ENCODE measurements at regions not wholly inside any gene's neighbourhood (a gene's known extent, or its start where the extent isn't known, plus 50 kb on each side); places are given as distances from the start of the nearest gene placed in this dataset.

DNA sequence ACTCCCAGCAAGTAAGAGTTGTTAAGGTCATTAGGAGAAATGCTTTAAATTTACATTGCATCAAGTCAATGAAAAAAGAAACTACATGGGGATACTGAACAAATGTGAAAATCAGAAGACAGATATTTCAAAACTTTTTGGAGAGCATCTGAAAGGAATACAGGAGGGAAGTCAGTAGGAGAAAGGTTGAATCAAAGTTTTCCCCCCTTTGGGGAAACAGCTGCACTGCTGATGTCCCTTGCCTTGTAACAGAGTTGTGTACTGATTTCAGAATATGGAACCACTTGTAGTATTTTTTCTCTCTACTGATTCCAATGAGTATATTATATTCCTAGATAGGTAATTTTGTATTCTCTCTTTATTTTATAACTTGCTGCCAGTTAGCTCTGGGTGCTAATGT, 592.5 kb upstream of the ZEB2 start:
- no peak for DNase-seq (ENCODE audit: low read depth, low spot score)

DNA sequence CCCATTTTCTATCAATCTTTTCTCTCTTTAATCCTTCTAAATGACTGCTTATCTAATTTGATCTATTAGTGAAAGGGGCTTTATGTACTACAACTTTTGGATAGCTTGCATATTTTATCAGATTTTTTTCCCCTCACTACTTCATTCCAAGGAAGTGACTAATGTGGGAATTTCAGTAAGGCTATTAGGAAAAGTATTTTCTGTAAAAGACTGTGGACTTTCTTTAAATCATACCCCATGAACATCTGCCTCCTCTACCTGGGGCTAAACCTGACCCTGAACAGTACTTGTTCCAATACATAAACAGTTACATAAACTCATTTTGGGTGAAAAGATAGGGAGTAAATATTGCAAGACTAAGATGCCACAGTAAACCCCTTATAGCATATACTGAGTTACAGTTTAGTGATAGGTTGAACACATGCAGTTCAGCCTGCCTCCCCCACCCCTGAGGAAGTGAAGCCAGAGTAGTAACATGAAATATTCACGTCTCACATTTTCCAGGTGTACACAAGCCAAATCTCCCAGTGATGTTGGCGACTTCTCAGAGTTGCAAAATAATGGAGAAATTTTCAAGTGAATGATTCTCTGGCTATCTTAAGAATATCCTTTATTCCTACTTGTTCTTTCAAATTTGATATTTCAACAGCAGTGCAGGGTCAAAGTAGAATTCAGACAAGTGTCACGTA, 590.9 kb upstream of the ZEB2 start:
- no peak for DNase-seq (ENCODE audit: low read depth, low spot score)

DNA sequence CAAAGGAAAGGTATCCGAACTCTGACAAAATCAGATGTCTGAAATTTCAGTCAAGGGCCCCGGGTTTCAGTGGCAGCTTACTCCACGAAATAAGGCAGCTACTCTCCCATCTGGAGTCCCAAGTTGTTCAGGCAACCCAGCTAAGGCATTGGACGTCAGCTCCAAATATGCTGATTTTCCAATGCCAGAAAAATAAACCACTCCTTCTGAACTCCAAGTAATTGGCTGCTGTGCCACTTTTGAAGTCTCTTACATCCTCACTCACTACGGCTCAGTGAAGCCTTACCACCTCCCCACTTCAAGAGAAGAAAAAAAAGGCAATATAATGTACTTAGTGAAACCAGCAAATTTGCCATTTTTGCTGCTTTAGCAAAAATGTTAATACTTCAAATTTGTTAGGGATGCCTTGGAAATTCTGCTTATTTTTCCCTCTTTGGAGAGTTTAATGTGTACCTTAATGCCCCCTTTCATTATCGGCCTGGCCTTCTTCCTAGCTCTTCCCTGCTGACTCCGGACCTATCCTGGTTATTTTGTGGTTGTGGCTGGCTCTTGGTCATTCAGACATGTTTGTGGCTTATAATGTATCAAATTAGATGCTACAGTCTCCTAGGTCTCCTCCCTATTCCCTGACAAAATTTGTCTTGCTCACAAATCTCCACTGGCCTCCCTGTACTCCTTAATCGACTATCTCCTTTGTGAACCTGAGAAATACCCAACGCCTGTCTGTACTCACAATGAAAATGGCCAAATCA, 589.2 kb upstream of the ZEB2 start:
- DNase-seq (ENCODE audit: low read depth, low spot score), result no peak

DNA sequence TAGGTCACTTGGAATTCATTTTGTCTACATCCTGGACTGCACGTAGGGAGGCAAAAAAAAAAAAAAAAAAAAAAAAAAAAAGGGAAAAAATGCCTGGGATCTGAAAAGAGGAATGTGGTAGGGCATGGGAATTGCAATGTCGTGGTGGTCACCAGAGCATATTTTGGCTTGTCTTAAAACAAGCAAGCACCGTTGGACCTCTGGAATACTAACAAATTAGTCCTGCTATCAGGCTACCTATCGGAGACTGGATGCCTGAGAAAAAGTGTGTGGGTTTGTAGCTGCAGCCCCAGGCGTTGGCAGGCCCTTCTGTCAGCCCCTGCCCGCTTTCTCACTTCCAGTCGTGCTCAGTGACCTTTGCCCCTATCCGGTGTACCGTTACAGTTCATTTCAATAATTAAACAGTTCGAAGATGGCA, 588.5 kb upstream of the ZEB2 start:
- DNase-seq (ENCODE audit: low read depth, low spot score), result no peak

DNA sequence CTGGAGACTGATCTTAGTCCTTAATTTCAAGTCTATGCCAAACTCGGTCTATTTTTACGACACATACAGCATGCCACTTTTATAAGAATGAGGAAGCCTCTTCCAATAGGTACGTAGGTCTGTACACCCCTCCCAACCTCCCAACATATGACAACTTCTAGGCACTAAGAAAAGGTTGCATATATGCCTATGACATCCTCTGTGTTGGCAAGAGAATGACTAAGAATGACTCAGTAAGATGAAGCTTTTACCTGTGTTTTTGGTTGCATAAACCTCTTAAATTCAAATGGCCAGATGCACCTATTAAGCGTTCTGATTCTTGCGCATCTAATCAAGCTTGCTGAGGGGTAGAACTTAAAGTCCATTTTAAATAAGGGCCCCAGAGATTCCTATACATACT, 586.4 kb upstream of the ZEB2 start:
- DNase-seq (ENCODE audit: low read depth, low spot score), result no peak

DNA sequence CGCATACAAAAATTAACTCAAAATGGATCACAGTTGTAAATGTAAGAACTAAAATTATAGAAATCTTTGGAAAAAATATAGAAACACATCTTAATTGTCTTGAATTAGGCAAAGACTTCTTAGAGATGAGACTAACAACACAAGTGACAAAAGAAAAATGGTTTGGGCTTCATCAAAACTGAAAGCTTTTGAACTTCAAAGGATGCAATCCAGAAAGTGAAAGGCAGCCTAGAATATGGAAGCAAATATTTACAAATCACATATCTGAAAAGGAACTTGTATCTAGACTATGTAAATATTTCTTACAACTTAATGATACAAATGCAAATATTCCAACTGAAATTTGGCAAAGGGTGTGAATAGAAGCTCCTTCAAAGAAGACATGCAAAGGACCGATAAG, 582.8 kb upstream of the ZEB2 start:
- DNase-seq (ENCODE audit: low read depth, low spot score), result no peak

DNA sequence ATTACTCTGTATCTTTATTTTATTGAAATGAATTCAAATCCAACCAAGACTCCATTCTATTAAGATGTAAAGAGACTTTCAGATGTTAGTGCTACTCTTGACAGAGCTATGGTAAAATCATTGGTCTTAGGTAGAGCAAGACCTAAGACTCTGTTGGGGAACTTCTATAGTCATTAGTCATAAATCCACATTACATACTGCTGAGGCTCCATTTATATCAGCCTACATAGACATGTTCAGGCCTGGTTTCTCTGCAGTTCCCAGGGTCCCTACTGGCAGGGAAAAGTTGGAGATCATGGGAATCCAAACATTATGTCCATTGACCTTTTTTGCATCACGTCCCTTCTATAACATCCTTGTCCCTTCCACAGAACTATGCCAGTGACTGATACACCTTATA, 580.4 kb upstream of the ZEB2 start:
- DNase-seq (ENCODE audit: low read depth, low spot score), result no peak

DNA sequence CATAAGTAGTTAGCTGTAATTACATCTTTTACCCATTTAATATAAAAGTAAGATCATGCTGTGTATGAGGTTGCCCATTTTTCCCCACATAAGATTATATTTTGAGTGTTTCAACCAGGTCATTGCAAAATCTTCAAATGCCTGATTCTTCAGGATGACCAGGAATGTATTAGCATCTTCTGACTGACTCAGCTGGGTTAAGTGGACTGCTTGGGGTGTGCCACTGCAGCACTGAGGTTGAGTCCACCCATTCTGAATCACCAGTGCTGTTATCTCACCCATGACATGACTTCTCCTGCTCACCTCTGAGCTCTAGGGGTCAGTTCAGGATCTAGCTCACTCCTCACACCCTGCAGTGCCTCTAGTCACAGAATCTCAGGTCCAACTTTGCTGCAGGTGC, 576.7 kb upstream of the ZEB2 start:
- no peak for DNase-seq (ENCODE audit: low read depth, low spot score)

DNA sequence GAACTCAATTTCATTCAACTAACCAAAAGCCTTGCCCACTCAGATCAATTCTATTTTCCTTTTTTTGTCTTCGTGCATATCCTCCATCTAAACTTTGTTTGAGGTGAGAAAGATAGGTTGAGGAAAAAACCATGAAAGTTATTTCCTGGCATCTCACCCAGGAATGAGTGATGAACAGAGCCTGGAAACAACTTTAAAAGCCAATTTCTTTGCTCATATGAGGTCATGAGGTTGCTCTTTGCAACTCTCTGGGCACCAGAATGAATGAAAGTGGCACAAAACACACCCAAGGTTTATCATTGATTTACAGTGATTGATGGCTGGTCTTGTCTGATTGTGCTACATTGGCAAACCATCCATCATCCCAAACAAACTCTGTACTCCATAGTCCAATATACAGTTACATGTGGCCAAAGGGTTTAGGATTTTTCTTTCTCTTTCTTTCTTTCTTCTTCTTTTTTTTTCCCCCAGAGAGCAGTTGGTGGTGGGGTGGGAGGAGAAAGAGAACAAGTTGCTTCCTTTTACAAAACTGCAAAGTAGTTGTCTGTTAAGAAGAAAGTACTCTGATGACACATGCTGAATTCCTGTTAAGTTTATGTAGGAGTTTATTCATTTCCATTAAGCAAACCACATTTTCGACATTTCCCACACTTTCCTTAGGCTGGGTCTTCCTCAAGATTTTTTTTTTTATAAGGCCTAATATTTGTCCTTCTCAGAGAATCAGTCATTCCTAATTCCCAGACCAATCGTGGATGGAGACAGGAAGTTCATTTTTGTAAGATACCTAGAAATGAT, 575.9 kb upstream of the ZEB2 start:
- DNase-seq (ENCODE audit: low read depth, low spot score), result no peak

DNA sequence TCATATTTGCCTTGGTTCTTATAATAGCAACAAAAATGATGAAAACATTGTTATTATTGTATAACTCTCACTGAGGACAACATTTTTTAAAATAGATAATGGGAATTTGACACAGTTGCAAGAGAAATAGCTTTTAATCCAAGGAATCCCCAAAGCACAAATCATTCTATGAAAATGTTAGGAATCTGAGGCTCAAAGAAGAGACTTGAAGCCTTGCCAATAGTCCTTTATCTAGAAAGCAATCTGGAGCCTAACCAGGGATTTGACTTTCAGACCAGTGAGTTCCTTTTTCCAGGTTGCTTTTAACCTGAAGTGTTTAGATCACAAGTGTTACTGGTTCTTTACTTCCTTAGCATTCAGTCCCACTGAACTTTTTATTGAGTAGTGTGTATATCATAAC, 574.5 kb upstream of the ZEB2 start:
- DNase-seq (ENCODE audit: low read depth, low spot score), result no peak

DNA sequence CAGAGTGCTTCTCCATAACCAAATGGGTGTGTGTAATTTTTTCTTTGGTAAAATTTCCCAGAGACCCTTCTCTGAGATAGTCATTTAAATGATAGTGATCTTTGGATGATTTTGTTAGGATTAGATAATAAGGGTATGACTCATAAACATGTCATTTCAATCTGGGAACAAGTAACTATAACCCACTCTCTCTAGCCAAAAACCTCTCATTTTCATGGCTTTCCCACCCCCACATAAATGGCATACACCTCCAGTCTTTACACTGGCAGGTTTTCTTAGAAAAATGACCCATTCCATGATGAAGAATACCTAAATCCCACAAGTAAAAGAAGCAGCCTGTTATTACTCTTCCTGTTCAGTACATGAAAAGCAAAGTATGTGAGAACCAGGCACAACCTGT, 572.0 kb upstream of the ZEB2 start:
- DNase-seq (ENCODE audit: low read depth, low spot score), result no peak

DNA sequence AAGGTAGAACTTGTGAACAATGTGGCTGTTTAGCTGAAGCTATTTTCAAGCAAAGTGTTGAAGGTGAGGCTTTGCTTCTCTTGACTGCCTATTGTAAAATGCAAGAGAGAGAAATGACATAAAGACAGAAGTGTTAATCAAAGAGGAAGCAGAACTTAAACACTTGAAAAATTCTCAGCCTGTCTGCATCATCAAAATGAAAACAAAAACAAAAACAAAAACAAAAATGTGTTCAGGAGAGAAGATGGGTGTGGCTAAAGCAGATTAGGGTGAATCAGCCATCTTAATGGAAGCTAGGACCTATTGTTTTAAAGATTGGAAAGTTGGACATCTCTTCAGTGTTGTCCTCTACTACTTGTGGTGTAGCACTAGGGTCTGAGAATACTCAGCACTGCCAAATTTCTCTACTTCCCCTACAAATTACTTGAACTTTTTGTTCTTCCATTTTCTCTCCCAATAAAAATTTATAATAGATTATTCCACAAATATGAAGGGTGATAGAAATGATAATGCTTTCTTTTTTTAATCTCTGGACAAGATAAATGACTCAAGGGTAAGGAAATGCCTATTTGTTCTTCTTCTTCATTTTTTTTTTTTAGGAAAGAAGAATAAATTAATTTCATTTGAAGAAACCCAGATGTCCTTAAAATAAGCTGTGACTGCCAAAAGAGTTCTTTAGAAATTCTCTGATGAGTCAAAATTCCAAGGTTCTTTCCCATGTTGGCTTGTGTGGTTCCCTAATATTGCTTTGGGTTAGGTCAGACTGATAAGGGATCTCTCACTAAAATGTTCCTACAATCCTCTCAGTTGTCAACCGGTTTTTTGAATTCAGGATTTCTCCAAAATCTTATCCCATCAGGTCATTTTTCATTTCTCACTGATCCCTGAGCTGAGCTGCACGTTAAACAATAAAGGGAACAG, 571.2 kb upstream of the ZEB2 start:
- no peak for DNase-seq (ENCODE audit: low read depth, low spot score)

DNA sequence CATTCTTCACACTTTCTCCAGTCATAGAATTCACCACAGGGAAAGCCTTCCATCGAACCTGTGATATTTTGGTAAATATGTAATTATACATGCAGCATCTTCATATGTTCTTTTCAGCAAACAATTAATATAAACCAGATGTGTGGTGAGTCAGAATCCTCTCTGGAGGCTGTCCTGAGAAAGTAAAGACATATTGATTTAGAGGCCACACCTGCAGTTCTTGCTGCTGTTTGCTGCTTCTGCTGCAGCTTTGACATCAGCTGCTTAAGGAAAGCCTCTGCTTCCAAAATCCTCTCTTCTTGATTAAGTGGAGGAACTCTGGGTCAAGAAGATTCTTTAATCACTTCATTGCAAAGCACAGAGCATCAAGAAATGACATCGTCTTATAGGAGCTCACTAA, 568.8 kb upstream of the ZEB2 start:
- DNase-seq (ENCODE audit: low read depth, low spot score), result no peak

DNA sequence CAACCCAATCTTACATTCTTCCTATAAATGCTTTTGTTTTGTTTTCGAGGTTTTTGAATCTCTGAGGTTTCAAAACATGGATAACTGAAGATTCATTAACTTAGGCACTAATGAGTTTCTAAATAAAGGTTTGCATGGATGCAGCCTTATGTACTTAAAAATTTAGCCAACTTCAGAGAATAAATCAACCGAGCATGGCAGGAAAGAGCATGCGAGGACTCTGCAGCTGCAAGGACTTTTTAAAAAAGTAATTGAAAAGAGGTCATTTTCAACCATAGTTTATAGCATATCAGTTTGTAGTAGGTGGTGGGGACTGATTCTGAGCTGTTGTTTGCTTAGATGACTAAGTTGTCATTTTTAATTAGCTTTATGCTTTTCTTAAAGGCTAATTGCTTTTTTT, 567.0 kb upstream of the ZEB2 start:
- DNase-seq (ENCODE audit: low read depth, low spot score), result no peak

DNA sequence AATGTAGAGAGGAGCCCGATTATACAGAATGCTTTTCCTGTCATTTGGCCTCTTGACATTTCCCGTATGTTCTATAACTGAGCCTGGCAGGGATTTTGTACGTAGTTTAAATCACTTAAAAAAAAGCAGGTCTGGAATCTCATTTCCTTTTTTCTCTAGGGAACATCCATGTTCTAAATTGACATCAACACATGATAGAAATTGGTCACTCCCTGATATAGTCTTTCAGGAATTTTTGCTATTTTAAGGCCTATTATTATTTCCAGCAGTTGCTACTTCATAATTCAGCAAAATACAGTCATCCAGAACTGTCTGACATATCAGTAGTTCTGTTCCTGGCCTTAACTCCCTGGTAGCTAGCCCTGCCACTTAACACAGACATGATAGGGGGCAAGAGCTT, 565.7 kb upstream of the ZEB2 start:
- DNase-seq (ENCODE audit: low read depth, low spot score), result no peak

DNA sequence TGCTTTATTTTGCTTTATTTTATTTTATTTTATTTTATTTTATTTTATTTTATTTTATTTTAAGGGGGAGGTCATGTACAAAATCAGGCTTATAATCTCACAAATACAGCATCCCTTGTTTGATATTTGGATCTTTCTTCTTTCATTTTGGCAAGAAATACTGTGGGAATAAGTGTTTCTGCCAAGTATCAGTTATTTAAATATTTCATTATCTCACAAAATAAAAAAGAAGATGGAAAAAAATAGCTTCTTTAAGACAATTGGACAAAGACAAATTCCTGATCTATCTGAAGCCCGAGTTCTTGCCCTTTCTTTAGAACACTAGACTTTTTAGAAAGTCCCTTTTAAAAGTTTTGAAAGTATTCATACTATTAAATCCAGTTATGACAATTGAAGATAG, 560.5 kb upstream of the ZEB2 start:
- DNase-seq (ENCODE audit: low read depth, low spot score), result no peak

DNA sequence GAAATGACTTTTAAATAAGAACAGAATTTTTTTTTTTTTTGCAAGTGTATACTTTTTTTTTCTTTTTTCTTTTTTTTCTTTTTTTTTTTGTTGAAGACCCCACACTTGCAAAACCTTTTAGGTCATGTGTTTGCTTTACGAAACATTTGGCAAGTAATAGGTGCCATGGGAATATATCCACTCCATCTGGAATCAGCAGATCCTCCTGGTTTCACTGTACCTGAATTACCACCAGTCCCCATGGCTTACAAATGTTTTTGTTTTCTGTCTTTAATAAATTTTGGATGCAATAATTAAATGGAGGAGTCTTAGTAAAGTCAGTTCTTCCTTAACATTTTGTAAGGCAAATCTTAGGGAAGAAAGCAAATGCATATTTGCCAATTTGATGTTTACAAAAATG, 559.7 kb upstream of the ZEB2 start:
- no peak for DNase-seq (ENCODE audit: low read depth, low spot score)

DNA sequence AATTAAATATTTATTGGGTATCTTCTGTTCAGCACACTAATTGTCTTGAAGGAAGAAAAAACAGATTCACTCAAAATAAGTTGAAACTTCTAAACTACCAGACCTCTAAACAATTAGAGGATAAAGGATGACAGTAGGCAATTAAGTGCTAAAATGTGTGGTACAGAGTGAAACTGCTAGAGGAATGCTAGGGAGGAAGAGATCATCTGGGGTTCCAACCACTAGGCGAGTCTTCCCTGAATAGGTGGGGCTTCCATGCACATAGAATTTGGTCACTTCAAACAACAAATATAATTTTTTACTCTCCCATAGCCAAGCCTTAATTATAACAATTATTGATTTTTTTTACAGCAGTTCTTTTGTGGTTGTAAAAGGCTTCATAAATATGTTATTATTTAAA, 559.0 kb upstream of the ZEB2 start:
- DNase-seq (ENCODE audit: low read depth, low spot score), result no peak

DNA sequence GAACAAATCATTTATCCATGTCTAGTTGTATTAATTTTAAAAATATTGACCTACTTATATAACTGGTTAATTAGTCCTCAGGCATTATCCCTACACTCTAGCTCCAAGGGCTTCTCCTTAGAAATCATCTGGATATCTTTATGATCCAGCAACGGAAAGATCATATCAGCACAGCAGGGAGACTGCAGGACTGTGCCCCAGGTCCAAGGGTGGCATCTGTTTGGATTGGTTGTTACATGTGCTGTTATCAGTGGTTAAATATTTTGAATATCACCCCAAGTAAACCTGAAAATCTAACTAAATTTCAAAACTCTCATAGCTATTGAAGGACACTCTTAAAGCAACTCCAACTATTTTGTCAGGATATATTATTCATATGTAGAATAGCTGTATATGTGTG, 556.2 kb upstream of the ZEB2 start:
- no peak for DNase-seq (ENCODE audit: low read depth, low spot score)

DNA sequence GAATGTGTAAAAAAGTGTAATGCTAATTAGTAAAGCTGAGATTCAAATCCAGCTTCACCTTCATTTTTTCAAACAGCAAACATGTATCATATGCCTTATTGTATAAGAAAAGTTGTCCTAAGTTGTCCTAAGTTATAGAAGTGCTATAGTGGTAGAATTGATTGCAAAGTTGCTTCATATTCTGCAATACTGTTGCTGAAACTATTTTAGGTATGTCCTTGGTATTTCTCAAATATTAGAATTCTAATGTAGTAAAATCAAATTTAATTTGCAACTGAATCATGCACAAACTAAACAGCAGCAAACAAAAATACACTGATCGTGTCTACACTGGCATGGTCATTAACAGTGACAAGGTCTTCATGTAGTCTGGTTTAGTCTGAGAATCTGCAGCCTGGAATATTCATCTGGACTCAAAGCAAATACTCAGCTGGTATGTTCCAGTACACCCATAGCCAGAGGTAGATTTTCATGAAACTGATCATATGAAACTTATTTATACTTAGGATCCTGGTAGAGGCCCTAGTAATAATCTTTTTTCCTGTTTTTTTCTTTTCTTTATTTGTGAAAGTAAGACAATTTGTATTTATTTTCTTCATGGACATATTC, 555.6 kb upstream of the ZEB2 start:
- no peak for DNase-seq (ENCODE audit: low read depth, low spot score)

DNA sequence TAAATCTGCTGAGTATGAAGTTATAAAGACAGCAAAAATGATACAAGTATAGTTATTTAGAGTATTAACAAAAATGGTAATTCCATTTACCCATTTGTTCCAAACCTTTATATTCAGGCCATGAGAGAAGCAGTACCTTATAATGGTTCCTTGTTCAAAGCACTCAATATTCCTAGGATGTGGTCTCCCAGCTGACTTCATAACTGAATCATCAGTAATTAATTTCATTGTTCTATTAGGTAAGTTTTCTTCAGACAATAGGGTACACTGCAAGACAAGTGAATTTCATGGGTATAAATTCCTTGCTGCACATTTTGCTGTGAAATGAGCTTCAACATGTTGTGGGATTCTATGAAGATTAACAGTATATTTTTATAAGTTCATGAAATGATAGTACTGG, 550.8 kb upstream of the ZEB2 start:
- no peak for DNase-seq (ENCODE audit: low read depth, low spot score)

All from activated CD4-positive, CD25-positive, alpha-beta regulatory T cell treated with anti-CD3 and anti-CD28 coated beads, Interleukin-2, amount 50 U/mL, for 16 hours (primary cell).